PC-9 (cell line): ENCODE measurements at regions not wholly inside any gene's neighbourhood (a gene's known extent, or its start where the extent isn't known, plus 50 kb on each side); places are given as distances from the start of the nearest gene placed in this dataset.
A peak's percentile ranks its signal among the peaks of the same experiment; 100 is the strongest.

Experiments
- BruUV-seq: library from RNA; stranded (reverse); fragments of 400-500 nt; replicated peaks from 2 replicates; lab custom pipeline; 2021; lab: Mats Ljungman, UMichigan
- CTCF ChIA-PET: fragments of 300-600 bp; sonication (Branson Sonifier 250); formaldehyde crosslinking; loops from one replicate; lab custom pipeline; 2022; ENCODE audit warnings: antibody characterized with exemption; lab: Charles Lee
- POLR2A ChIA-PET: fragments of 300-600 bp; sonication (Branson Sonifier 250); formaldehyde crosslinking; loops from one replicate; lab custom pipeline; 2022; ENCODE audit warnings: antibody characterized with exemption; ENCODE audit not compliant: unreplicated experiment; lab: Charles Lee
- DNase-seq, 2 experiments: peaks; one replicate each; pipeline versions ENCODE4 v3.0.0 to v3.0.0-alpha.2; 2015 to 2022; ENCODE audit warnings: mixed read lengths in 1 of 2
- H2AFZ ChIP-seq: fragments of 200-600 bp; sonication (generic); 2 replicates; pipeline ENCODE4 v1.8.1; 2017; ENCODE audit warnings: antibody characterized with exemption
- H3F3A ChIP-seq: fragments of 200-600 bp; sonication (generic); 2 replicates; pipeline ENCODE4 v1.8.1; 2017; ENCODE audit warnings: antibody characterized with exemption, mild to moderate bottlenecking, low read depth; ENCODE audit not compliant: insufficient read depth
- H3K27ac ChIP-seq: fragments of 200-600 bp; sonication (generic); 2 replicates; pipeline ENCODE4 v1.6.1; 2016; ENCODE audit warnings: mixed run types
- H3K27me3 ChIP-seq: fragments of 200-600 bp; sonication (generic); 2 replicates; pipeline ENCODE4 v1.6.1; 2016; ENCODE audit warnings: low read depth, mixed run types; ENCODE audit not compliant: insufficient read depth
- H3K36me3 ChIP-seq: fragments of 200-600 bp; sonication (generic); 2 replicates; pipeline ENCODE4 v1.6.1; 2016; ENCODE audit warnings: low read depth, mixed run types
- H3K4me1 ChIP-seq: fragments of 200-600 bp; sonication (generic); replicated peaks from 2 replicates; pipeline ENCODE4 v1.6.1; 2016; ENCODE audit warnings: mixed run types; ENCODE audit not compliant: insufficient read depth
- H3K4me2 ChIP-seq: fragments of 200-600 bp; sonication (generic); 2 replicates; pipeline ENCODE4 v1.6.1; 2017; ENCODE audit warnings: mixed run types
- H3K4me3 ChIP-seq: fragments of 200-600 bp; sonication (generic); 2 replicates; pipeline ENCODE4 v1.6.1; 2016; ENCODE audit warnings: mixed run types
- H3K79me2 ChIP-seq: fragments of 200-600 bp; sonication (generic); 2 replicates; pipeline ENCODE4 v1.6.1; 2017; ENCODE audit warnings: low read depth, mixed run types
- H3K9me2 ChIP-seq: fragments of 200-600 bp; sonication (generic); 2 replicates; pipeline ENCODE4 v1.8.1; 2017; ENCODE audit warnings: mild to moderate bottlenecking; ENCODE audit not compliant: insufficient read depth
- H3K9me3 ChIP-seq: fragments of 200-600 bp; sonication (generic); 2 replicates; pipeline ENCODE4 v1.8.1; 2016; ENCODE audit warnings: low read depth; ENCODE audit not compliant: insufficient read depth
- H4K20me1 ChIP-seq: fragments of 200-600 bp; sonication (generic); 2 replicates; pipeline ENCODE4 v1.8.1; 2017; ENCODE audit not compliant: insufficient read depth
- EZH2 ChIP-seq: fragments of 200-600 bp; sonication (generic); IDR thresholded peaks from 2 replicates; pipeline ENCODE4 v1.8.0; 2017; ENCODE audit warnings: antibody characterized with exemption, low read depth
- intact Hi-C: fragments of 100-400 bp; cut with micrococcal nuclease; formaldehyde crosslinking; loops from one replicate; pipeline ENCODE4 v1.10.0; 2022; ENCODE audit not compliant: unreplicated experiment
- TF ChIP-seq, protein P1 (sequence below): fragments of 200-600 bp; sonication (generic); conservative IDR thresholded peaks from 2 replicates; pipeline ENCODE4 v1.6.1; 2017; ENCODE audit warnings: mixed run types, antibody characterized with exemption, mild to moderate bottlenecking, moderate library complexity

DNA sequence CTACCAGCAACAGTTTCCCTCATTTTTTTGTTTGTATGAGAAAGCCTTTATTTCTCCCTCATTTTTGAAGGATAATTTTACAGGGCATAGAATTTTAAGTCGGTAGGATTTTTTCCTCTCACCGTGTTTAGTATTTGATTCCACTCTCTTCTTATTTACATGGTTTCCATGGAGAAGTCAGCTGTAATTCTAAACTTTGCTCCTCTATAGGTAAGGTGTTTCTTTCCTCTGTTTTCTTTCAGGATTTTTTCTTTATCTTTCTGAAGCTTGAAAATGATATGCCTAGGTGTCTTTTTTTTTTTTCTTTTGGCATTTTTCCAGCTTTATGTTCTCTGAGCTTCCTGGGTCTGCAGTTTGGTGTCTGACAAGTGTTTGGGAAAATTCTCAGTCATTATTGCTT lies 75.6 kb upstream of the ETV6 start:
- H3K9me3 ChIP-seq: peaks cover 30% of the 10 kb centered on the region
- H3K79me2 ChIP-seq: no peaks in the 10 kb centered on the region
- H3K4me1 ChIP-seq: peaks cover 25% of the 10 kb centered on the region
- H4K20me1 ChIP-seq: no peaks in the 10 kb centered on the region
- ChIA-PET CTCF (no interaction called here), POLR2A (interaction anchor here (0.6 kb wide), 1 partner anchor 771 kb away, joined by 4 read pairs; no protein-coding TSS in a partner anchor)
- TF ChIP-seq, protein P1, sequence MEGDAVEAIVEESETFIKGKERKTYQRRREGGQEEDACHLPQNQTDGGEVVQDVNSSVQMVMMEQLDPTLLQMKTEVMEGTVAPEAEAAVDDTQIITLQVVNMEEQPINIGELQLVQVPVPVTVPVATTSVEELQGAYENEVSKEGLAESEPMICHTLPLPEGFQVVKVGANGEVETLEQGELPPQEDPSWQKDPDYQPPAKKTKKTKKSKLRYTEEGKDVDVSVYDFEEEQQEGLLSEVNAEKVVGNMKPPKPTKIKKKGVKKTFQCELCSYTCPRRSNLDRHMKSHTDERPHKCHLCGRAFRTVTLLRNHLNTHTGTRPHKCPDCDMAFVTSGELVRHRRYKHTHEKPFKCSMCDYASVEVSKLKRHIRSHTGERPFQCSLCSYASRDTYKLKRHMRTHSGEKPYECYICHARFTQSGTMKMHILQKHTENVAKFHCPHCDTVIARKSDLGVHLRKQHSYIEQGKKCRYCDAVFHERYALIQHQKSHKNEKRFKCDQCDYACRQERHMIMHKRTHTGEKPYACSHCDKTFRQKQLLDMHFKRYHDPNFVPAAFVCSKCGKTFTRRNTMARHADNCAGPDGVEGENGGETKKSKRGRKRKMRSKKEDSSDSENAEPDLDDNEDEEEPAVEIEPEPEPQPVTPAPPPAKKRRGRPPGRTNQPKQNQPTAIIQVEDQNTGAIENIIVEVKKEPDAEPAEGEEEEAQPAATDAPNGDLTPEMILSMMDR: no peak
- no peak for TF ChIP-seq EZH2
- no TSS peak for BruUV-seq
- no peaks in the 10 kb centered on the region for H3K27me3 ChIP-seq
- no peak overlapping the region for H2AFZ ChIP-seq
- no peaks in the 10 kb centered on the region for H3K9me2 ChIP-seq
- intact Hi-C loops: no loop called here
- H3F3A ChIP-seq: peaks cover 6% of the 10 kb centered on the region
- no peak overlapping the region for H3K4me2 ChIP-seq
- no peak overlapping the region for H3K4me3 ChIP-seq
- DNase-seq: no peak
- H3K27ac ChIP-seq: no peak overlapping the region
- no peaks in the 10 kb centered on the region; the same call in 1 of the 2 replicates for H3K36me3 ChIP-seq

DNA sequence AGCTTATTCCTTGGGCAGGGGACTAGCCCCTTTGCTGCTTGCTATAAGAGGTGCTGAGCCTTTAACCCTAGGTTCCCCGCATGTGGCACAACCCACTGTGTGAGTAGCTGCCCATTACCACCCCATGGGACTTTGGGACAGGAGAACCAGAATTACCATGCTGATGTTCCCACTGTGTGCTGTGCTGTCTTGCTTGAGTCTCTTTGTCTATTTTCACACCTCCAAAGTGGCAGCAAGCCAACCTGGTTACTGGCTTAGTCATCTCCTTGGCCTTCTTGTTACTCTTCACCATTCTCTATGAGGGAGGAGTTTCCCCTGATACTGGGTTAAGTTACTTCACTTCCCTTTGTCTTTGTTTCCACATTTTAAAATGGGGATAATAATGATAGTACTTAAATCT lies 73.4 kb upstream of the ETV6 start:
- no peak for TF ChIP-seq EZH2
- TF ChIP-seq, protein P1: no peak
- peak; percentile 73 to 79 for DNase-seq
- no peaks in the 10 kb centered on the region for H3K27me3 ChIP-seq
- H2AFZ ChIP-seq: no peak overlapping the region
- peaks cover 25% of the 10 kb centered on the region for H3F3A ChIP-seq
- intact Hi-C loops: no loop called here
- ChIA-PET POLR2A (no interaction called here), CTCF (interaction anchor here (0.5 to 0.6 kb wide), 2 partner anchors 20 to 269 kb away, joined by 5 to 6 read pairs; no protein-coding TSS in a partner anchor)
- H3K27ac ChIP-seq: peak overlapping the region; percentile 80
- H3K36me3 ChIP-seq: no peaks in the 10 kb centered on the region; the same call in 1 of the 2 replicates
- no peaks in the 10 kb centered on the region for H3K9me2 ChIP-seq
- H3K79me2 ChIP-seq: no peaks in the 10 kb centered on the region
- peaks cover 47% of the 10 kb centered on the region for H3K4me1 ChIP-seq
- BruUV-seq: no TSS peak
- no peak overlapping the region for H3K4me3 ChIP-seq
- H3K9me3 ChIP-seq: peaks cover 30% of the 10 kb centered on the region
- H4K20me1 ChIP-seq: no peaks in the 10 kb centered on the region
- H3K4me2 ChIP-seq: no peak overlapping the region

DNA sequence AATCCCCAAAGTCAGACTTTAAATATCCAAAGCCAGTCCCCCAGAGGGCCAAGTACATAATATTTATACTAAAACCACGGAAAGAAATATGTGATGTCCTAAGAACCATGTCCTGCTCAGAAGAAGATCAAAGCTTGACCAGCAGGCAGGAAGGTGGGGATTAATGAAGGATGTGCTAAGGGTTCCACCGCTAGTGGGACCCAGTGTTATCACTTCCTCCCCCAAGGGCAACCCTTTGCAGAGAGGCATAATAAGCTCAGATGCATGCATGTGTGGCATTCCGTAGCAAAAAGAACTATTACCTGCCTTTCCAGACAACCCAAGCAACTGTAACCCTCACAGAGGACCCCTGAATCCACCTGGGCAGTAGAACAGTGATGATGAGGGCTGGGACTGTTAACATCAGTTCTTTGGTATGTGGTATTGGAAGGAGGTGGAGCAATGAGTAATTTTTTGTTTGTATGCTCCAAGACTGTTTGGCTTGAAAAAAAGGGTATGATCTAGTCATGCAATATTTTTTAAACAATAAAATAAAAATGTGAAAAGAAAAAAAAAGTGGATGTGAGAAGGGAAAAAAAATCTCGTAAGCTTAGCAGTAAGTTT lies 71.7 kb upstream of the ETV6 start:
- Histone ChIP-seq H4K20me1 (no peaks in the 10 kb centered on the region), H3K36me3 (no peaks in the 10 kb centered on the region; the same call in 1 of the 2 replicates), H3K9me2 (no peaks in the 10 kb centered on the region), H3K4me3 (no peak overlapping the region), H3K9me3 (peaks cover 30% of the 10 kb centered on the region), H3F3A (peaks cover 25% of the 10 kb centered on the region), H3K27me3 (no peaks in the 10 kb centered on the region), H3K27ac (no peak overlapping the region), H2AFZ (no peak overlapping the region), H3K4me1 (peaks cover 54% of the 10 kb centered on the region), H3K79me2 (no peaks in the 10 kb centered on the region), H3K4me2 (no peak overlapping the region)
- peak in 1 of 2 experiments; percentile 47 for DNase-seq
- intact Hi-C loops: no loop called here
- BruUV-seq: no TSS peak
- TF ChIP-seq, protein P1: no peak
- TF ChIP-seq EZH2: no peak
- CTCF ChIA-PET: no interaction called here
- POLR2A ChIA-PET: interaction anchor here (0.7 kb wide), 1 partner anchor 12 kb away, joined by 4 read pairs; no protein-coding TSS in a partner anchor
